ENCODE measurements at regions not wholly inside any gene's neighbourhood (a gene's known extent, or its start where the extent isn't known, plus 50 kb on each side); places are given as distances from the start of the nearest gene placed in this dataset.

- H4K8ac ChIP-seq (ENCODE audit: low read depth, low read length): no peak overlapping the region
- no peaks in the 10 kb centered on the region for H3K79me1 ChIP-seq (ENCODE audit: low read length)
- no peaks in the 10 kb centered on the region for H3K79me2 ChIP-seq (ENCODE audit: control insufficient read depth, insufficient read depth, low read length, poor library complexity)
- H3K4me2 ChIP-seq (ENCODE audit: low read length): no peak overlapping the region
- H3K18ac ChIP-seq (ENCODE audit: low read length): no peak overlapping the region
- H2AK5ac ChIP-seq (ENCODE audit: low read length): no peak overlapping the region
- no peak overlapping the region for H2AFZ ChIP-seq (ENCODE audit: insufficient read depth, low read length, poor library complexity)
- H3K4me1 ChIP-seq (ENCODE audit: control insufficient read depth in 1 of 2, insufficient read depth in 2 of 2, low read length in 2 of 2): no peaks in the 10 kb centered on the region
- H4K91ac ChIP-seq (ENCODE audit: low read depth, low read length): no peak overlapping the region
- H3K27ac ChIP-seq (ENCODE audit: low read depth, low read length): no peak overlapping the region
- no peaks in the 10 kb centered on the region for H3K36me3 ChIP-seq (ENCODE audit: control insufficient read depth in 1 of 2, insufficient read depth in 2 of 2, low read length in 2 of 2)
- DNase-seq: no peak
- no peak overlapping the region for H3K14ac ChIP-seq (ENCODE audit: low read length)
- no peak overlapping the region for H2BK12ac ChIP-seq (ENCODE audit: low read length)
- H3K4me3 ChIP-seq (ENCODE audit: low read depth, low read length): no peak overlapping the region
- H2BK120ac ChIP-seq (ENCODE audit: insufficient read depth, low read length, poor library complexity): no peak overlapping the region
- H3K4ac ChIP-seq (ENCODE audit: low read depth, low read length): no peak overlapping the region
- no peak overlapping the region for H3K23ac ChIP-seq (ENCODE audit: low read length)
- H3K9ac ChIP-seq (ENCODE audit: low read length): no peak overlapping the region
- no CpG with 5 or more reads among the region's 10 CpGs for WGBS (ENCODE audit: extremely low coverage, insufficient coverage, insufficient read length)
- H3K9me3 ChIP-seq (ENCODE audit: insufficient read depth, low read depth, low read length): no peaks in the 10 kb centered on the region
- no peaks in the 10 kb centered on the region for H3K27me3 ChIP-seq (ENCODE audit: insufficient read depth, low read length)
- H4K12ac ChIP-seq (ENCODE audit: low read depth, low read length): no peak overlapping the region
- no peak overlapping the region for H2BK5ac ChIP-seq (ENCODE audit: low read depth, low read length, poor library complexity)
Observed at GRCh38 chr1:38522915-38523567, 336.5 kb downstream of the RRAGC start.

GRCh38 chr1:38516560-38516959, 343.0 kb downstream of the RRAGC start:
- no peak overlapping the region for H4K8ac ChIP-seq (ENCODE audit: low read depth, low read length)
- H3K4me2 ChIP-seq (ENCODE audit: low read length): no peak overlapping the region
- H3K27me3 ChIP-seq (ENCODE audit: insufficient read depth, low read length): no peaks in the 10 kb centered on the region
- H2AK5ac ChIP-seq (ENCODE audit: low read length): no peak overlapping the region
- no peak overlapping the region for H3K18ac ChIP-seq (ENCODE audit: low read length)
- no peaks in the 10 kb centered on the region for H3K4me1 ChIP-seq (ENCODE audit: control insufficient read depth in 1 of 2, insufficient read depth in 2 of 2, low read length in 2 of 2)
- no peak overlapping the region for H2AFZ ChIP-seq (ENCODE audit: insufficient read depth, low read length, poor library complexity)
- no peak overlapping the region for H2BK5ac ChIP-seq (ENCODE audit: low read depth, low read length, poor library complexity)
- no peak overlapping the region for H3K9ac ChIP-seq (ENCODE audit: low read length)
- no peaks in the 10 kb centered on the region for H3K36me3 ChIP-seq (ENCODE audit: control insufficient read depth in 1 of 2, insufficient read depth in 2 of 2, low read length in 2 of 2)
- no peak for DNase-seq
- H3K4ac ChIP-seq (ENCODE audit: low read depth, low read length): no peak overlapping the region
- H2BK12ac ChIP-seq (ENCODE audit: low read length): no peak overlapping the region
- no CpG with 5 or more reads among the region's 2 CpGs for WGBS (ENCODE audit: extremely low coverage, insufficient coverage, insufficient read length)
- no peak overlapping the region for H4K12ac ChIP-seq (ENCODE audit: low read depth, low read length)
- H3K14ac ChIP-seq (ENCODE audit: low read length): no peak overlapping the region
- H3K9me3 ChIP-seq (ENCODE audit: insufficient read depth, low read depth, low read length): no peaks in the 10 kb centered on the region
- no peak overlapping the region for H3K23ac ChIP-seq (ENCODE audit: low read length)
- no peaks in the 10 kb centered on the region for H3K79me1 ChIP-seq (ENCODE audit: low read length)
- no peak overlapping the region for H3K27ac ChIP-seq (ENCODE audit: low read depth, low read length)
- no peak overlapping the region for H3K4me3 ChIP-seq (ENCODE audit: low read depth, low read length)
- no peaks in the 10 kb centered on the region for H3K79me2 ChIP-seq (ENCODE audit: control insufficient read depth, insufficient read depth, low read length, poor library complexity)
- no peak overlapping the region for H2BK120ac ChIP-seq (ENCODE audit: insufficient read depth, low read length, poor library complexity)
- no peak overlapping the region for H4K91ac ChIP-seq (ENCODE audit: low read depth, low read length)

GRCh38 chr1:38512789-38513188, 346.8 kb downstream of the RRAGC start:
- Histone ChIP-seq H3K4me1 (ENCODE audit: control insufficient read depth in 1 of 2, insufficient read depth in 2 of 2, low read length in 2 of 2) (no peaks in the 10 kb centered on the region), H3K4me2 (ENCODE audit: low read length) (no peak overlapping the region), H3K27ac (ENCODE audit: low read depth, low read length) (no peak overlapping the region), H3K9me3 (ENCODE audit: insufficient read depth, low read depth, low read length) (no peaks in the 10 kb centered on the region), H2BK12ac (ENCODE audit: low read length) (no peak overlapping the region), H3K9ac (ENCODE audit: low read length) (no peak overlapping the region), H3K14ac (ENCODE audit: low read length) (no peak overlapping the region), H2AFZ (ENCODE audit: insufficient read depth, low read length, poor library complexity) (no peak overlapping the region), H3K23ac (ENCODE audit: low read length) (no peak overlapping the region), H2AK5ac (ENCODE audit: low read length) (no peak overlapping the region), H3K18ac (ENCODE audit: low read length) (no peak overlapping the region), H2BK120ac (ENCODE audit: insufficient read depth, low read length, poor library complexity) (no peak overlapping the region), H4K8ac (ENCODE audit: low read depth, low read length) (no peak overlapping the region), H3K79me1 (ENCODE audit: low read length) (no peaks in the 10 kb centered on the region), H2BK5ac (ENCODE audit: low read depth, low read length, poor library complexity) (no peak overlapping the region), H3K4ac (ENCODE audit: low read depth, low read length) (no peak overlapping the region), H4K91ac (ENCODE audit: low read depth, low read length) (no peak overlapping the region), H3K27me3 (ENCODE audit: insufficient read depth, low read length) (no peaks in the 10 kb centered on the region), H3K36me3 (ENCODE audit: control insufficient read depth in 1 of 2, insufficient read depth in 2 of 2, low read length in 2 of 2) (no peaks in the 10 kb centered on the region), H4K12ac (ENCODE audit: low read depth, low read length) (no peak overlapping the region), H3K4me3 (ENCODE audit: low read depth, low read length) (no peak overlapping the region), H3K79me2 (ENCODE audit: control insufficient read depth, insufficient read depth, low read length, poor library complexity) (no peaks in the 10 kb centered on the region)
- no CpG with 5 or more reads among the region's 7 CpGs for WGBS (ENCODE audit: extremely low coverage, insufficient coverage, insufficient read length)
- DNase-seq: no peak

- H3K4me2 ChIP-seq (ENCODE audit: low read length): no peak overlapping the region
- no peak overlapping the region for H3K18ac ChIP-seq (ENCODE audit: low read length)
- H2BK12ac ChIP-seq (ENCODE audit: low read length): no peak overlapping the region
- no peaks in the 10 kb centered on the region for H3K79me1 ChIP-seq (ENCODE audit: low read length)
- no peak overlapping the region for H3K9ac ChIP-seq (ENCODE audit: low read length)
- WGBS (ENCODE audit: extremely low coverage, insufficient coverage, insufficient read length): no CpG with 5 or more reads among the region's 5 CpGs
- H2AFZ ChIP-seq (ENCODE audit: insufficient read depth, low read length, poor library complexity): no peak overlapping the region
- H3K27ac ChIP-seq (ENCODE audit: low read depth, low read length): no peak overlapping the region
- no peak overlapping the region for H4K12ac ChIP-seq (ENCODE audit: low read depth, low read length)
- no peak overlapping the region for H3K4me3 ChIP-seq (ENCODE audit: low read depth, low read length)
- no peak overlapping the region for H3K14ac ChIP-seq (ENCODE audit: low read length)
- no peak for DNase-seq
- no peak overlapping the region for H3K23ac ChIP-seq (ENCODE audit: low read length)
- no peak overlapping the region for H2BK5ac ChIP-seq (ENCODE audit: low read depth, low read length, poor library complexity)
- H4K91ac ChIP-seq (ENCODE audit: low read depth, low read length): no peak overlapping the region
- no peak overlapping the region for H2BK120ac ChIP-seq (ENCODE audit: insufficient read depth, low read length, poor library complexity)
- no peak overlapping the region for H3K4ac ChIP-seq (ENCODE audit: low read depth, low read length)
- H3K9me3 ChIP-seq (ENCODE audit: insufficient read depth, low read depth, low read length): no peaks in the 10 kb centered on the region
- no peaks in the 10 kb centered on the region for H3K36me3 ChIP-seq (ENCODE audit: control insufficient read depth in 1 of 2, insufficient read depth in 2 of 2, low read length in 2 of 2)
- H2AK5ac ChIP-seq (ENCODE audit: low read length): no peak overlapping the region
- no peaks in the 10 kb centered on the region for H3K79me2 ChIP-seq (ENCODE audit: control insufficient read depth, insufficient read depth, low read length, poor library complexity)
- H3K27me3 ChIP-seq (ENCODE audit: insufficient read depth, low read length): no peaks in the 10 kb centered on the region
- H3K4me1 ChIP-seq (ENCODE audit: control insufficient read depth in 1 of 2, insufficient read depth in 2 of 2, low read length in 2 of 2): no peaks in the 10 kb centered on the region
- H4K8ac ChIP-seq (ENCODE audit: low read depth, low read length): no peak overlapping the region
Observed at GRCh38 chr1:38512024-38512767, 347.4 kb downstream of the RRAGC start.

All from trophoblast cell (in vitro differentiated cells and primary cell).